ENCODE measurements at regions not wholly inside any gene's neighbourhood (a gene's known extent, or its start where the extent isn't known, plus 50 kb on each side); places are given as distances from the start of the nearest gene placed in this dataset.

GRCh38 chr6:77017537-77017936 lies 445.8 kb downstream of the HTR1B start:
- Histone ChIP-seq H3K9ac (ENCODE audit: insufficient read depth, low read depth, low read length) (no peak overlapping the region), H3K27ac (ENCODE audit: extremely low read length, insufficient read depth, low read length) (no peak overlapping the region), H2AFZ (ENCODE audit: low read length) (no peak overlapping the region), H4K20me1 (ENCODE audit: insufficient read depth, low read length) (no peaks in the 10 kb centered on the region), H3K4me2 (ENCODE audit: low read depth, low read length) (no peak overlapping the region), H3K36me3 (replicated peaks in 1 of 2; ENCODE audit: control insufficient read depth in 1 of 2, insufficient read depth in 2 of 2, low read length in 2 of 2) (no peaks in the 10 kb centered on the region), H3K79me2 (ENCODE audit: insufficient read depth, low read length) (no peaks in the 10 kb centered on the region), H3K4me1 (ENCODE audit: insufficient read depth, low read length) (no peaks in the 10 kb centered on the region), H3K27me3 (ENCODE audit: control insufficient read depth in 1 of 2, insufficient read depth in 2 of 2, low read length in 2 of 2) (no peaks in the 10 kb centered on the region), H3K9me3 (ENCODE audit: low read length) (0 out of 2 replicates have a peak, but pooled peaks cover 4% of the 10 kb centered on the region), H3K4me3 (replicated peaks in 1 of 3; ENCODE audit: insufficient read depth in 1 of 3, low read depth in 2 of 3, low read length in 3 of 3) (no peak overlapping the region)
- WGBS (ENCODE audit: low lambda C conversion rate) = 0% methylated on average over 2 of the region's 2 CpGs
- FAIRE-seq (no peak), ATAC-seq (no peak), DNase-seq (ENCODE audit: low spot score) (no peak)
- no peak for TF ChIP-seq ZNF329 (CRISPR knock-in tag; IDR thresholded peaks at IDR 0.05; ENCODE audit: low read depth)
- TF ChIP-seq DR1 (CRISPR knock-in tag; IDR thresholded peaks at IDR 0.05) = no peak
- no peak for TF ChIP-seq ZNF180 (CRISPR knock-in tag; IDR thresholded peaks at IDR 0.05; ENCODE audit: borderline replicate concordance, low read depth)
- TF ChIP-seq NR2F6 (IDR thresholded peaks at IDR 0.05) = no peak
- no peak for TF ChIP-seq NR2F6 (CRISPR knock-in tag; IDR thresholded peaks at IDR 0.05)
- TF ChIP-seq FLYWCH1 (CRISPR knock-in tag; IDR thresholded peaks at IDR 0.05) = no peak
- no peak for TF ChIP-seq ZNF512 (CRISPR knock-in tag; IDR thresholded peaks at IDR 0.05)
- TF ChIP-seq, protein P1, sequence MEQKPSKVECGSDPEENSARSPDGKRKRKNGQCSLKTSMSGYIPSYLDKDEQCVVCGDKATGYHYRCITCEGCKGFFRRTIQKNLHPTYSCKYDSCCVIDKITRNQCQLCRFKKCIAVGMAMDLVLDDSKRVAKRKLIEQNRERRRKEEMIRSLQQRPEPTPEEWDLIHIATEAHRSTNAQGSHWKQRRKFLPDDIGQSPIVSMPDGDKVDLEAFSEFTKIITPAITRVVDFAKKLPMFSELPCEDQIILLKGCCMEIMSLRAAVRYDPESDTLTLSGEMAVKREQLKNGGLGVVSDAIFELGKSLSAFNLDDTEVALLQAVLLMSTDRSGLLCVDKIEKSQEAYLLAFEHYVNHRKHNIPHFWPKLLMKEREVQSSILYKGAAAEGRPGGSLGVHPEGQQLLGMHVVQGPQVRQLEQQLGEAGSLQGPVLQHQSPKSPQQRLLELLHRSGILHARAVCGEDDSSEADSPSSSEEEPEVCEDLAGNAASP (CRISPR knock-in tag; IDR thresholded peaks at IDR 0.05; ENCODE audit: borderline replicate concordance) = no peak
- no peak for TF ChIP-seq SATB2 (CRISPR knock-in tag; IDR thresholded peaks at IDR 0.05)
- TF ChIP-seq ZNF136 (CRISPR knock-in tag; IDR thresholded peaks at IDR 0.05; ENCODE audit: low read depth) = no peak
- no peak for TF ChIP-seq NKX3-1 (CRISPR knock-in tag; IDR thresholded peaks at IDR 0.05)
- no peak for TF ChIP-seq CHD4 (IDR thresholded peaks at IDR 0.05; ENCODE audit: borderline replicate concordance, low read length)
- no peak for TF ChIP-seq SIN3B (IDR thresholded peaks at IDR 0.05; ENCODE audit: low read length)
- no peak for TF ChIP-seq YEATS4 (CRISPR knock-in tag; IDR thresholded peaks at IDR 0.05; ENCODE audit: borderline replicate concordance)
- TF ChIP-seq ZBTB3 (CRISPR knock-in tag; IDR thresholded peaks at IDR 0.05; ENCODE audit: borderline replicate concordance, low read depth) = no peak
- TF ChIP-seq ZNF563 (CRISPR knock-in tag; IDR thresholded peaks at IDR 0.05) = no peak
- CTCF ChIA-PET (ENCODE audit: low intra/inter-chr PET ratio, low total read pairs) = no interaction called here
- POLR2A ChIA-PET = no interaction called here
- intact Hi-C loops (cut with micrococcal nuclease; ENCODE audit: unreplicated experiment) = no loop called here
- in situ Hi-C loops (cut with HindIII; ENCODE audit: extremely low pct_ligation_motif_present, low pct_unique_long_range_greater_than_20kb) = no loop called here
- no TSS peak for BruUV-seq (replicated peaks)

Data from HepG2 (cell line).